Prostate gland (tissue), 2 donors: ENCODE measurements at regions not wholly inside any gene's neighbourhood (a gene's known extent, or its start where the extent isn't known, plus 50 kb on each side); places are given as distances from the start of the nearest gene placed in this dataset.

Source experiments
- POLR2AphosphoS5 ChIP-seq: sonication (generic); formaldehyde crosslinking; IDR thresholded peaks from one replicate; pipeline ENCODE4 v1.6.1; 2017; ENCODE audit warnings: antibody characterized with exemption
- TF ChIP-seq, protein P1 (sequence below), 4 experiments: fragments of 200-600 bp in 2 of 4; fragments of 450-650 bp in 2 of 4; sonication (generic) in 2 of 4; IDR thresholded peaks; 1 replicate in 3 of 4; 2 replicates in 1 of 4; pipeline ENCODE4 v1.5.1; 2016 to 2019; ENCODE audit warnings: antibody characterized with exemption in 4 of 4, mild to moderate bottlenecking in 2 of 4, moderate library complexity in 2 of 4

DNA sequence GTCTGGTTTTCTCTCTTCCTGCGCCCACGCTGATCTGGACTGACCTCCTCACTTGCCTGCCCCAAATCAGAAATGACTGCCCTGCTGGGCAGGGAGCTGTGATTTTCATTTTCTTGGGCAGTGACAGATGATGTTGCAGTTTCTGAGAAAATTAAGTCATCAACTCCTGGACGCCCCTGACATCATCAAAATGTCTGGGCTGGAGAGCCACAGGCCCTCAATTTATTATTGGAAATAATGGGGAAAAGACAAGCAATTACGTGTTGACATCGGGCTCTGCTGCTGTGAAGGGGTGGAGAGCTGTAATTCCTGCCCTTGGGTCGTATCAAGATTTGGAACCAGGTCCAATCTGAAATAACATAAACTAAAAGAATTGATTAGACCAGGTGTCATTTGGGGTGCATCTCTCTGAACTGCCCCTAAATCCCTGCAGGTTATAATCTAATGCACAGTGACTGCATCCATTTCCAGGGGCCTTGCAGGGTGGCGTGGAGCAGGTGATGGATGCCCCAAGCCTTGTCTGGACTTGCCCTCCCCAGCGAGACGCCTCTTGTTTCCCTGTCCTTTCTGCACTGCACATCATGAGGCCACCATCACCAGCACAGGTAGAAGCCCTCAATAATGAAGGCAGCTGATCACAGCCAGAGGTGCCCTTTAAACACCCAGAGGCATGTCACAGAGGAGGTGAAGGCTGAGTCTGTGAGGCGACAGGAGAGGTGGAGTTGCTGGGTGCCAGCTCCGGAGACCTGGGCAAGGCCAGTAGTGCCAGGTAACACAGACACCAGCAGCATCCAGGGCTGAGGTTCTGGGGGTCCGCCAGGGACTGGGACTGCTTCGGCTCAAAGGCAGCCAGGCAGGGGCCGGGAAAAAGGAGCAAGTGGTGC lies 98.7 kb downstream of the HTR5A start:
- TF ChIP-seq, protein P1, sequence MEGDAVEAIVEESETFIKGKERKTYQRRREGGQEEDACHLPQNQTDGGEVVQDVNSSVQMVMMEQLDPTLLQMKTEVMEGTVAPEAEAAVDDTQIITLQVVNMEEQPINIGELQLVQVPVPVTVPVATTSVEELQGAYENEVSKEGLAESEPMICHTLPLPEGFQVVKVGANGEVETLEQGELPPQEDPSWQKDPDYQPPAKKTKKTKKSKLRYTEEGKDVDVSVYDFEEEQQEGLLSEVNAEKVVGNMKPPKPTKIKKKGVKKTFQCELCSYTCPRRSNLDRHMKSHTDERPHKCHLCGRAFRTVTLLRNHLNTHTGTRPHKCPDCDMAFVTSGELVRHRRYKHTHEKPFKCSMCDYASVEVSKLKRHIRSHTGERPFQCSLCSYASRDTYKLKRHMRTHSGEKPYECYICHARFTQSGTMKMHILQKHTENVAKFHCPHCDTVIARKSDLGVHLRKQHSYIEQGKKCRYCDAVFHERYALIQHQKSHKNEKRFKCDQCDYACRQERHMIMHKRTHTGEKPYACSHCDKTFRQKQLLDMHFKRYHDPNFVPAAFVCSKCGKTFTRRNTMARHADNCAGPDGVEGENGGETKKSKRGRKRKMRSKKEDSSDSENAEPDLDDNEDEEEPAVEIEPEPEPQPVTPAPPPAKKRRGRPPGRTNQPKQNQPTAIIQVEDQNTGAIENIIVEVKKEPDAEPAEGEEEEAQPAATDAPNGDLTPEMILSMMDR (IDR thresholded peaks at IDR 0.05) = no peak
- no peak for TF ChIP-seq POLR2AphosphoS5
